Fibroblast of skin of abdomen (primary cell): ENCODE measurements at regions not wholly inside any gene's neighbourhood (a gene's known extent, or its start where the extent isn't known, plus 50 kb on each side); places are given as distances from the start of the nearest gene placed in this dataset.

Experiments
- DNase-seq: peaks from one replicate; pipeline ENCODE4 v3.0.0-alpha.2; 2013

- peak; percentile 91 for DNase-seq
Measured at GRCh38 chr9:11946531-11946930, 746.7 kb upstream of the TYRP1 start.

- no peak for DNase-seq
Measured at GRCh38 chr9:11962327-11962726, 730.9 kb upstream of the TYRP1 start.

GRCh38 chr9:11966786-11967185 is 726.4 kb upstream of the TYRP1 start:
- DNase-seq = no peak

- DNase-seq = no peak
Measured at GRCh38 chr9:11968631-11969030, 724.6 kb upstream of the TYRP1 start.

GRCh38 chr9:11973011-11973410 is 720.2 kb upstream of the TYRP1 start:
- peak; percentile 41 for DNase-seq

GRCh38 chr9:11973511-11973910 is 719.7 kb upstream of the TYRP1 start:
- no peak for DNase-seq

- DNase-seq = peak; percentile 27
Measured at GRCh38 chr9:11992866-11993265, 700.3 kb upstream of the TYRP1 start.

- DNase-seq = no peak
Measured at GRCh38 chr9:12014488-12014887, 678.7 kb upstream of the TYRP1 start.

GRCh38 chr9:12054235-12054634 is 639.0 kb upstream of the TYRP1 start:
- no peak for DNase-seq

GRCh38 chr9:12056874-12057273 is 636.3 kb upstream of the TYRP1 start:
- no peak for DNase-seq

- peak; percentile 4 for DNase-seq
Measured at GRCh38 chr9:12060067-12060466, 633.1 kb upstream of the TYRP1 start.

- DNase-seq = peak; percentile 4
Measured at GRCh38 chr9:12060811-12061210, 632.4 kb upstream of the TYRP1 start.

- DNase-seq = no peak
Measured at GRCh38 chr9:12065050-12065449, 628.1 kb upstream of the TYRP1 start.

- no peak for DNase-seq
Measured at GRCh38 chr9:12065686-12066085, 627.5 kb upstream of the TYRP1 start.

GRCh38 chr9:12066455-12067035 is 626.6 kb upstream of the TYRP1 start:
- DNase-seq = no peak

GRCh38 chr9:12069366-12069765 is 623.8 kb upstream of the TYRP1 start:
- no peak for DNase-seq

- DNase-seq = no peak
Measured at GRCh38 chr9:12085399-12085798, 607.8 kb upstream of the TYRP1 start.

- no peak for DNase-seq
Measured at GRCh38 chr9:12091865-12092527, 601.2 kb upstream of the TYRP1 start.

- DNase-seq = no peak
Measured at GRCh38 chr9:12094046-12094445, 599.1 kb upstream of the TYRP1 start.

GRCh38 chr9:12095931-12096330 is 597.3 kb upstream of the TYRP1 start:
- DNase-seq = no peak

GRCh38 chr9:12133416-12133815 is 559.8 kb upstream of the TYRP1 start:
- peak; percentile 10 for DNase-seq

- no peak for DNase-seq
Measured at GRCh38 chr9:12141422-12141821, 551.8 kb upstream of the TYRP1 start.

GRCh38 chr9:12155401-12156134 is 537.6 kb upstream of the TYRP1 start:
- DNase-seq = no peak
